AG04449 (cell line): ENCODE measurements at regions not wholly inside any gene's neighbourhood (a gene's known extent, or its start where the extent isn't known, plus 50 kb on each side); places are given as distances from the start of the nearest gene placed in this dataset.

Source experiments
- CTCF ChIA-PET: fragments of 350-600 bp; formaldehyde crosslinking; extraction: SDS; loops from one replicate; lab custom pipeline; 2021; ENCODE audit warnings: antibody characterized with exemption; lab: Yijun Ruan, JAX
- POLR2A ChIA-PET: fragments of 400-600, 350-600 bp; formaldehyde crosslinking; extraction: SDS; loops from one replicate; lab custom pipeline; 2020; ENCODE audit warnings: antibody characterized with exemption, inconsistent platforms; lab: Yijun Ruan, JAX
- DNase-seq: peaks from one replicate; pipeline ENCODE4 v3.0.0-alpha.2; 2010; ENCODE audit warnings: low read depth, low spot score
- H3K4me3 ChIP-seq: 2 replicates; pipeline ENCODE4 v1.5.1; 2011; ENCODE audit warnings: low read depth, mild to moderate bottlenecking, control low read depth, low read length
- TF ChIP-seq, protein P1 (sequence below): IDR thresholded peaks from one replicate; pipeline ENCODE4 v1.5.1; 2011; ENCODE audit warnings: mild to moderate bottlenecking, moderate library complexity, low read length, control low read depth, inconsistent platforms; ENCODE audit not compliant: insufficient read depth; ENCODE audit errors: missing control alignments

- TF ChIP-seq, protein P1, sequence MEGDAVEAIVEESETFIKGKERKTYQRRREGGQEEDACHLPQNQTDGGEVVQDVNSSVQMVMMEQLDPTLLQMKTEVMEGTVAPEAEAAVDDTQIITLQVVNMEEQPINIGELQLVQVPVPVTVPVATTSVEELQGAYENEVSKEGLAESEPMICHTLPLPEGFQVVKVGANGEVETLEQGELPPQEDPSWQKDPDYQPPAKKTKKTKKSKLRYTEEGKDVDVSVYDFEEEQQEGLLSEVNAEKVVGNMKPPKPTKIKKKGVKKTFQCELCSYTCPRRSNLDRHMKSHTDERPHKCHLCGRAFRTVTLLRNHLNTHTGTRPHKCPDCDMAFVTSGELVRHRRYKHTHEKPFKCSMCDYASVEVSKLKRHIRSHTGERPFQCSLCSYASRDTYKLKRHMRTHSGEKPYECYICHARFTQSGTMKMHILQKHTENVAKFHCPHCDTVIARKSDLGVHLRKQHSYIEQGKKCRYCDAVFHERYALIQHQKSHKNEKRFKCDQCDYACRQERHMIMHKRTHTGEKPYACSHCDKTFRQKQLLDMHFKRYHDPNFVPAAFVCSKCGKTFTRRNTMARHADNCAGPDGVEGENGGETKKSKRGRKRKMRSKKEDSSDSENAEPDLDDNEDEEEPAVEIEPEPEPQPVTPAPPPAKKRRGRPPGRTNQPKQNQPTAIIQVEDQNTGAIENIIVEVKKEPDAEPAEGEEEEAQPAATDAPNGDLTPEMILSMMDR = no peak
- ChIA-PET CTCF (interaction anchor here (0.8 kb wide), 1 partner anchor 1446 kb away, joined by 3 read pairs; no protein-coding TSS in a partner anchor), POLR2A (no interaction called here)
- DNase-seq = no peak
- H3K4me3 ChIP-seq = no peak overlapping the region
Observed at GRCh38 chr19:30778961-30779715, 407.0 kb downstream of the ZNF536 start.

DNA sequence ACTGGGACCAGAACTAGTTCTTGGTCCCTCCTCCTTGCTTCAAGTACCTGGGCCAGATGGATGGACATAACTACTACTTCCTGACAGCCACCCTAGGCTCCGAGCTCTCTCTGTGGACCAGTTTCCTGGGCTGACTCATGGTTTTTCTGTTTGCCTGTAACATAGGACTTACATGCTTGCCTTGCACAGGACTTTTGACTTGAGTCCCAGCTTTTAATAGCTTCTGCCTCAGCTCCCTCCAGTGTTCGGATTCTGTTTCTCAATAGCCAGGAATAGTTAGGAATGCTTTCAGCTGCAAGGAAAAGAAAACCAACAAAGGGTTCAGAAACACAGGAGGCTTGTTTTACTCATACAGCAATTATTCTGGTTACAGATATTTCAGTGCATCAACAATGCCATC is 405.9 kb downstream of the ZNF536 start:
- H3K4me3 ChIP-seq = no peak overlapping the region
- TF ChIP-seq, protein P1 = no peak
- no peak for DNase-seq
- ChIA-PET POLR2A (no interaction called here), CTCF (no interaction called here)

DNA sequence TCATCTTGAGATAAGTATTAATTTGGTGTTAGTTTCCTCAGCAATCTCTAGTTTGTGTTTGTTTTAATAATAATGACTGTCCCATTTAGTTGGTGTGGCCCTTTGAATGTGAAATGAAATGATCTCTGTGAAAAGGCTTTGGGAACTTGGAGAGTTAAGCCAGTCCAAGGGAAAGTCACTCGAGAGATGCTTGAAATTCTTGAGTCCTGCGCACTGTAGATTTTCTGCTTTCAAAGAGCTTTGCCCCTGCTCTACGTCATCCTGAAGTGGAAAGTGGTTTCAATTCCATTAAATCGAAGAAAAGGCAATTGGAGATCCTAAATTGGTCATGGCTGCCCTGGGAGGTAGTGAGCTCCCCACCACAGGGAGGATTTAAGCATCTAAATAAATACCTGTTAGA is 403.8 kb downstream of the ZNF536 start:
- ChIA-PET CTCF (interaction anchor here (1.3 kb wide), 1 partner anchor 8 kb away, joined by 4 read pairs; no protein-coding TSS in a partner anchor), POLR2A (no interaction called here)
- TF ChIP-seq, protein P1 = no peak
- no peak for DNase-seq
- H3K4me3 ChIP-seq = no peak overlapping the region

GRCh38 chr19:30774252-30774766 is 402.1 kb downstream of the ZNF536 start:
- CTCF ChIA-PET = interaction anchor here (0.8 kb wide), 1 partner anchor 108 kb away, joined by 3 read pairs; no protein-coding TSS in a partner anchor
- H3K4me3 ChIP-seq = no peak overlapping the region
- TF ChIP-seq, protein P1 = no peak
- no peak for DNase-seq
- POLR2A ChIA-PET = no interaction called here

DNA sequence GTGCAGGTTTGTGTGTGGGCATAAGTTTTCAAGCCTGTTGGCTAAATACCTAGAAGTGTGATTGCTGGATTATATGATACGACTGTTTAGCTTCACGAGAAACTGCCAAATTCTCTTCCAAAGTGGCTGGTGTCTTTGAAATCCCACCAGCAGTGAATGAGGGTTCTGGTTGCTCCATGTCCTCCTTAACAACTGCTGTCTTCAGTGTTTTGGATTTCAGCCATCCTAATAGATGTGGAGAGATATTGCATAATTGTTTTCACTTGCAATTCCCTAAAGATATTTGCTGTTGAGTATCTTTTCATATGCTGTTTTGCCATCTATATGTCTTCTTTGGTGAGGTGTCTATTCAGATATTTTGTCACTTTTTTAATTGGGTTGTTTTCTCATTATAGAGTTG is 390.5 kb downstream of the ZNF536 start:
- TF ChIP-seq, protein P1 = no peak
- CTCF ChIA-PET = no interaction called here
- DNase-seq = no peak
- H3K4me3 ChIP-seq = no peak overlapping the region
- POLR2A ChIA-PET = no interaction called here

DNA sequence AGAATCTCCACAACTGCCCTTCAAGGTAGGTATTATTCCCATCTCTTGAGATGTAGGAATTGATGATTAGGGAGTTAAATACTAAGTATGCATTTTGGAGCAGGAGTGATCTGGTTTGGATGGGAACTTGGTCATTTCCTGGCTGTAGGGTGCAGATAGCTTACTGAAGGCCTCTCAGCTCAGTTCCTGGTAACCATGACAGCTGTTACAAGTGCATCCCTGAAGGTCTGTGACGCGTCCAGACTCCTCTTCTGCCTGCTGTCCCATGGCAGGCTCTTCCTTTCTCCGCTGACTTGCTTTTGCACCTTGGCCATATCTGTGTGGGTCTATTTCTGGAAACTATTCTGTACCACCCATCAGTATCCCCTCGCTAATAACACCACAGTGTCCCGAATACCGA is 387.8 kb downstream of the ZNF536 start:
- TF ChIP-seq, protein P1 = no peak
- ChIA-PET POLR2A (no interaction called here), CTCF (no interaction called here)
- H3K4me3 ChIP-seq = no peak overlapping the region
- no peak for DNase-seq
